Hematopoietic multipotent progenitor cell treated with erythropoietin and hydrocortisone succinate and interleukin-3 and kit ligand, for 4 days (in vitro differentiated cells): ENCODE measurements at regions not wholly inside any gene's neighbourhood (a gene's known extent, or its start where the extent isn't known, plus 50 kb on each side); places are given as distances from the start of the nearest gene placed in this dataset.
"Not testable (repeated sequence)": the region's sequence is repeated elsewhere in the genome, so short reads cannot be mapped to it uniquely, and the experiment has no call there.

ENCODE experiments used
- DNase-seq: peaks from one replicate; pipeline ENCODE4 v3.0.0-alpha.2; 2015

DNA sequence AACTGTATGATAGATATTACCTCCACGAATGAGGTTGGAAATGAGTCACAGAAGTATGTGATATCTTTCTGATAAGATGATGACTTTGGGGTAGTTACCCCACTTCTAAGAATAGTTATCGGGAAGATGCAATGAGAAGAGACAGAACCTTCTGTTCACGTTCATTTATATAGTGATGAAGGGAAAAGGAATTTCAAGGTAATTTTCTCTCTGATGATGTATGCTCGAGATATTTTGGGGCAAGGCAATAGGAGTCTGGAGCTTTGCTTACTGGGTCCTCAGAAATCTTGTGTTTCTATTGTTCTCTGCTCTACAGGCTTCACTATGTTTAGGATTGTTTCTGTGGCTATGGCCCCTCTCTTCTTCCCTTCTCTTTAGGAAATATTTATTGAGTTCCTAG, 1389.6 kb downstream of the CDH8 start:
- no peak for DNase-seq

DNA sequence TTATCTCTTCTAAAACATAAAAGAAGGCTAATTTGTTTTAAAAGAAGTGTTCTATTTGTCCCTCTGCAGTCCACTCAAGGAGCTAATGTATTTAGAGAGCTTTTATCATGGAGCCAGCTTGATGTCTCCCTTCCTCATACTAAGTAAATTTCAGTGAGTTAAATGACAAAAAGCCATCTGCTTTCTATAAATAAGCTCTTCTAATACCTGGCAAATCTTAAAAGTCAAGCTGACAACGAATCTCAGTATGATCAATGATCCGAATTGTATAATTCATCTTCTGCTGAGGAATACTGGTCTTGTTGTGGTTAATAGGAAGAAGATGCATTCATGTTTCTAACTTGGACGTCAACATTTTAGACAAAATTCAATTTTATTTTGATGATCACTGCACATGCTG, 1390.7 kb downstream of the CDH8 start:
- DNase-seq = no peak

DNA sequence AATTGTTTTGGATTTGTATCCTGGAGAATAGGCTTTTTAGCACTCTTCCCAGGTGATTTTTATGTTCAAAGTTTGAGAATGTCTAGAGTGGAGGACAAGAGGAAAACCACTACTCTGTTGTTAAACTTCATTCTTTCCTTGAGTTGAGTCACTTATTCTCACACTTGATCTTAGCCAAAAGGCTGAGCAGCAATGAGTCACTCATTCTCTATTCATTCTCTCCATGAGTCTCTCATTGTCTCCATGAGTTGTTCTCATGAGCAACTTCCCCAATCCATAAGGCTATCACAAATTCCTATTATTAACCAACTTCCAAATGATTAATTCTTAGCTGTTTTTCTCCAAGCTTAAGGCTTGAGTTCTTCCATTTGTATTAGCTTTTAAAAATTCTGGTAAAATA, 1393.3 kb downstream of the CDH8 start:
- DNase-seq = no peak

DNA sequence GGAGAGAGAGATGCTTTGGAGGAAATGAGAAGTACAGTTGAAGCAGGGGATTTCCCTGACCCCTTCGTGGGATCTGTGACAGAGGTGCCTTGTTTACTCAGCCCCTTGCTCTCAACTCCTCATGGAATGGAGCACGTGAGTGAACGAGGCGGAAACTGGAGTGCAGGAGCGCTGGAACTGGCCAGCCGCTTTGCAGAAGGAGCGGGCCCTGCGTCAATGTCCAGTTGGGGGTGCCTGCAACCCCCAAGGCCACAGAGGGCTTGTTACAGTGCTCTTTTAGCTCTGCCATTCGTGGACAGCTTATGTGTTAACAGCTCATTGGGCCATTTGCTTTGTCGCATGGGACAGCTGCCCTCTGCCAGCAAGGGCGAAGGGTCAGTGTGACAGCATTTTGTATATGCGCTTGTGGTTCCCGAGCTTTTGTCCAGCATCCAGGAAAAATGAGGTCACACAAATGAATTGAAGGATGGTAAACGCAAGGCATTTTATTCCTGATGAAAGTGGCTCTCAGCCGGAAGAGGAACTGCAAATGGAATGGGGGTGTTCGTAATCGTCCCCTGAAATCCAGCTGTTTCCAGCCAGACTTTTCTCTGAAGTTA, 1395.1 kb downstream of the CDH8 start:
- no peak for DNase-seq

DNA sequence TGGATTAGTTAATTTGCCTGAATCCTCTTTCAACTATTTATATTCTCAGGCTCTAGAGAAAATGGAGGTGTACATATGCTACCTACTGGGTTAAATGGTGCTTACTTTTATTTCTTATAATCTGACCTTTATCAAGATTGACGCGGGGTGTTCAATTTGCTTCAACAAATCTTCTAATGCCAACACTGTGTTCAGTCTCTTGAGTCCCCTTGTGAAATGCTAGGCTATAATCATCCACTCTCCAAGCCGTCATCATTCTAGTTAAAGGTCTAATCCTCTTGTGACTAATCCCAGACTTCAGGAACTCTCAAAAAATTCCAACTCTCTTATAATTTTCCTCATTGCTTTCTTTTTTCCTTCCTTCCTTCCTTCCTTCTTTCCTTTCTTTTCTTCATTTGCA, 1396.2 kb downstream of the CDH8 start:
- no peak for DNase-seq

DNA sequence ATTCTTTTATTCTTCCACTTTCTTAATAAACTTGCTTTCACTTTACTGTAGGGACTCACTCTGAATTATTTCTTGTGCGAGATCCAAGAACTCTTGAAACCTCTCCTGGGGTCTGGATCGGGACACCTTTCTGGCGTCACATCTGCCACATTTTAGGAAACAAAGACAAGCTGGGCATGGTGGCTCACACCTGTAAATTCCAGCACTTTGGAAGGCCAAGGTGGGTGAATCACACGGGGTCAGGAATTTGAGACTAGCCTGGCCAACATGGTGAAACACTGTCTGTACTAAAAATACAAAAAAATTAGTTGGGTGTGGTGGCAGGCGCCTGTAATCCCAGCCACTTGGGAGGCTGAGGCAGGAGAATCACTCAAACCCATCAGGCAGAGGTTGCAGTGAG, 1399.6 kb downstream of the CDH8 start:
- DNase-seq = not testable (repeated sequence)

DNA sequence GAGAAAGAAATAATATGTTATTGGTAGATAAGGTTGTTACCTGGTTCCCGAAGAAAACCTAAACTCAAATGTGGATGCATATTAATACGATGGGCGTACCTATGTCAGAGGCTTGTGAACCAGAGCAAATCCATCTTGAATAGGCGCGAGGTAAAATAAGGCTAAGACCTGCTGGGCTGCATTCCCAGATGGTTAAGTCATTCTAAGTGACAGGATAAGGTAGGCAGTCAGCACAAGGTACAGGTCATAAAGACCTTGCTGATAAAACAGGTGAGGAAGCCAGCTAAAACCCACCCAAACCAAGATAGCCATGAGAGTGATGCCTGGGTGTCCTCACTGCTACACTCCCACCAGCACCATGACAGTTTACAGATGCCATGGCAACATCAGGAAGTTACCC, 1400.1 kb downstream of the CDH8 start:
- DNase-seq = no peak

DNA sequence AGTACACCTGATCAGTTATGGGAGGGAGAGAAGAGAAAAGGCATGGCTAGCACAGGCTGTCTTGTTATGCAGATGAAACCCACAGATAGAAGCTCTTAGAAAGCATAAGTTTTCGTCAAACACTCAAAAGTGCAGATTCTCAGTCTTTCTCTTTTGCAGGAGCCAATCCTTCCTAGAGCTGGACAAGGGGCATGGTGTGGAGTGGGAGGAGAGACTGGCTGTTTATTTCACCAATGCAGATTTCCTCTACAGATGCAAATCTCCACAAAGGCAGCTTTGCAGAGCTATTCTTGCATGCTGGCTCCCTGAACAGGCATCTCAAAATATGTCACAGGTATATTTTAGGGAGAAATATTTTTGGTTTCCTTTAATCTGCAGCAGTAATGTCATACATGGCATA, 1400.7 kb downstream of the CDH8 start:
- no peak for DNase-seq

DNA sequence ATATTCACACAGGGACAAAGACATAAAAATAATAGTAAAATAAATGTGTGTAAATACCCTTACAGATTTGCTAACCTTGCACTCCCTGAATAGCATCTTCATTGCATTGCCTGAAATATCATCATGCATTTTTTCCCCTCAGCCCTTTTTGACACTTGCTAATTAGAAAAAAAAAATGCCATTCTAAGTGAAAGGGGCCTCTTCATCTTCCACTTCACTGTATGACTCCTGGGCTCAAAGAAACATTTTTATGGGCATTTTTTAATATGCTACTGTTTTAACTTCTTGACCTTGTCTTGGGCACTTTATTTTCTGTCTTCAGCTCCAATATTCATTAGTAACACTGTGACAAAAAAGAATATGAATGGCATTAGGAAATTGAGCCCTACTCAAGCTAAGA, 1424.4 kb downstream of the CDH8 start:
- DNase-seq = no peak

DNA sequence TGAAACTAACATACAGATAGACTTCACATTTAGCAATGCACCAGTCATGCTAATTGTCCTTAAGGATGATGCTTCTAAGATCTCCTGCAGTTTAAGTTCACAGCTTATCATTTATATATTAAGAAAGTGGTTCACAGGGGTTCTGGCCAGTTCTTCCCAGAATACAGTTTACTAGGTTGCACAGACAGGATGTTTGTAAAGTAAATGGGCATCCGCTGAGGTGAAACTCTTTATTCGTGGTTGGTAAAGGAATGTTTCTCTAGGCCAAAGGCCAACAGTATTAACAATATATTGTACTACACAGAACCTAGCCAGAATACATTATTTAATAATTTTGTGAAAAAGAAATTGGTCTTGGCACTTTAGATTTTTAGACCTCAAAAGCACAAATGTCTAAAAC, 1427.3 kb downstream of the CDH8 start:
- DNase-seq = no peak

DNA sequence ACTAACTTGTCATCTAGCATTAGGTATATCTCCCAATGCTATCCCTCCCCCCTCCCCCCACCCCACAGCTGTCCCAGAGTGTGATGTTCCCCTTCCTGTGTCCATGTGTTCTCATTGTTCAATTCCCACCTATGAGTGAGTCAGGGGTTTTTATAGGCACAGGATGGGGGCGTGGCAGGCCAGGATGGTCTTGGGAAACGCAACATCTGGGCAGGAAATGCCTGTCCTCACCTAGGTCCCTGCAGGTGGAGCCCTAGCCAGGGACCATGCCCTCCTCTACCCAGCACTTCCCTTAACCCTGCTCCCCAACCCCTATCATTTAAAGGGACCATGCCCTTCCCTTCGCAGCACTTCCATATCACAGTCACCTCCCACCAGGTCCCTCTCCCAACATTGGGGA, 1430.6 kb downstream of the CDH8 start:
- not testable (repeated sequence) for DNase-seq

DNA sequence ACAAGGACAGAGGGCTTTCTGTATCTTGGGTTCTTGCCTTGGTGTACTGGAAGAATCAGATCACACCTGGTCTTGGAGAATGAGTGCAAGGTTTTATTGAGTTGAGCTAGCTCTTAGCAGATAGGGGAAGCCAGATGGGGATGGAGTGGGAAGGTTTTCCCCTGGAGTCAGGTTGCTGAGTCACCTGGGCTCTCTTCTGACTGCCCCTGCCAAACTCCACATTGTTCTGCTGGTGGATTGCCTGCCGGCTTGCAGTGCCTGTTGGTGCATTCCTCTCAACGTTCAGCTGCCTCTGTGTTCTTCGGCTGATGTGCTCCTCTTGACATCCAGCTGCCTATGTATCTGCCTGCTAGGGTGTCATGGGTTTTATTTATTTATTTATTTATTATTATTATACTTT, 1431.1 kb downstream of the CDH8 start:
- DNase-seq = no peak

DNA sequence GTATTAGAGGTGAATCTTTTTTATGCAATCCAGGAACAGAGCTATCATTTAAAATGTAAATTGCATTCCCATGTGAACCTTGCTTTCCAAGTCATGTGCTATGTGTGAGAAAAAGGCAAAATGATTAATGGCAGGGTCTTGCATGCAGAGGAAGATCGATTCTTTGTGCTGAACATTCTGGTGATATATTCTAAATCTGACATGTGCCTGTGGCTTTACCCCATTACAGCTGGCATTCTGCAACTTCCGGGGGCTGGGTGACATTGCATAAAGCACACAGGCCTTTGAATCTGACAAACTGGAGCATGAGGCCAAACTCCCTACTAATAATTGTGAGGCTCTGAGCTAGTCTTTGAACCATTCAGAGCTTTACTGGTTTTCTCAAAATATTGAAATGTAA, 1449.7 kb downstream of the CDH8 start:
- DNase-seq = peak; percentile 1

DNA sequence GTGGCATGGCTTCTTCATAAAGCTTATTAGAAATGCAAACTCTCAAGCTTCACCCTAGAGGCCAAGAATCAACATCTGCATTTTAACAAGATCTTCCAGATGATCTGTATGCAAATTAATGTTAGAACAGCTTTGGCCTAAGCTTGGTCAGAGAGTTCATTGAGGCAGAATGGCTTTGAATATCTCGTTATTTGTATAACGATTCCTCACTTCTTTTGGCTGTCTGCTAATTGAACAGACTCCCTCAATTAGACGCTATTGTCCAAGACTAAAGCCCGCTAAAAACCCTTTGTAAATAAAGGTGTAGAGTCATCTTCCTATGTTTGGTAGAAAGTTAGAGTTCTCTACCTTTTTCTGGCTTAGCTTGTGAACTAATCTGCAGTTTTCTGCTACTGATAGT, 1453.7 kb downstream of the CDH8 start:
- DNase-seq = no peak

DNA sequence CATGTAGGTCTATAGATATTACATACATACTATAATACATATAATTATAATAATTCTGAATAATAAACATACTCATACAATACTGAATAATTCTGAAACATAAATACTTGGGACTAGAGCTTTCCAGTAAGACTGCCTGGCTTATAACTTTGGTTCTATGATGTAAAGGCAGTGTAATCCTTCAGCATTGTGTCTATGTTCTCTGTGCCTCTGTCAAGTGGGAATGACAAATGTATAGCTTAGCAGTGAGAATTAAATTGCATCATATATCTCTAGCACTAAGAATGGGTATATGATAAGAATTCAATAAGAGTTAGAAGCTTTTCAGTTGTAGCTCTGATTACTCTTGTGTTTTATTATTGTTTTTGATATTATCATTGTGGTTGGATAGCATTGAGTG, 1469.3 kb downstream of the CDH8 start:
- no peak for DNase-seq

DNA sequence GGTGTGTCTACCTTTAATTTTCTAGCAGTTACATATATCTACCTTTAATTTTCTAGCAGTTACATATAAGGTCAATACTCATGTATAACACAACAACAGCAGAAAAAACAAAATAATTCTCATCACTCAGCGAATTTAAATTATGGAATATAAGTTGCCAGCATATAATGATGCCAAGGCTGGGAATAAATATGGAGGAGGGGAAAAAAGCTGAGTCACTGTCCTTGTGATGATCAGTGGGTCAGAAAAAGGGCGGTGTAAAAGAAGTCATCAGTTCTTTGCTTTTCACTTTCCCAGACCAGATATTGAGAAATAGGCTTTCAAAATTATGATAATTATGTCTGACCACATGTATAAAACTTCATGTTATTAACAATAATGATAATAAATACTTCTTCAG, 1471.7 kb downstream of the CDH8 start:
- DNase-seq = no peak

DNA sequence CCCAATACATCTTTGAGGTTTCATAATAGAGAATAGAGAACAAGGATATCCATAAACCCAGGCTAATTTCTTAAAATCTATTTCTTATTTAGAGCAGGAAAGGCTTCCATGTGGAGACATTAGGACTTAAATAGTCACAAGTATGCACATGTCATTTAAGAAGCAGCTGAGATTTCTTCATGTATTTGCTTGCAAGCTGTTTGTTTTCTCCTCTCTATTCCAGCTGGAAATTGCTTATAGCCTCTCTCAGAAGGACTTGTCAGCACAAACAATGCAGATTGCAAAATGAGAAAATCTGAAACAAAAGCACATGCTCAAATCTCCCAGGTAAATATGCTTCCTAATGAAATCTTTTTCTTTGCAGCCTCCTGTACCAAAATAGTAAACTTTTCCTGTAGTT, 1473.1 kb downstream of the CDH8 start:
- no peak for DNase-seq

DNA sequence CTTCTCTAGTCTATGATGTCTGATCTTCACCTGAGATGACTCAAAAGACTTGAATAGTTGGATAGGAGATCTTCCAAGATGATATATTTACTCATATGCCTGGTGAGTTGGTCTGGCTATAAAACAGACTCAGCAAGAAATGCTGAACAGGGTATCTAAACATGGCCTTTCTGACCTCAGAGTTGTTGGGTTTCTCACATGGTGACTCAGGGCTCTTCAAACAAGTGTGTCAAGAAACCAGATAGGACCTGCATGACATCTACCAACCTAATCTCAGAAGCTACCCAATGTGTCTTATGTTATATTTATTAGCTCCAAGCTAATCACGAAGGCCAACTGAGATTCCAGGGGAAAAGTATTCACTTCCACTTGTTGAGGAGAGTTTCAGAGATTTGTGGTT, 1477.3 kb downstream of the CDH8 start:
- no peak for DNase-seq

DNA sequence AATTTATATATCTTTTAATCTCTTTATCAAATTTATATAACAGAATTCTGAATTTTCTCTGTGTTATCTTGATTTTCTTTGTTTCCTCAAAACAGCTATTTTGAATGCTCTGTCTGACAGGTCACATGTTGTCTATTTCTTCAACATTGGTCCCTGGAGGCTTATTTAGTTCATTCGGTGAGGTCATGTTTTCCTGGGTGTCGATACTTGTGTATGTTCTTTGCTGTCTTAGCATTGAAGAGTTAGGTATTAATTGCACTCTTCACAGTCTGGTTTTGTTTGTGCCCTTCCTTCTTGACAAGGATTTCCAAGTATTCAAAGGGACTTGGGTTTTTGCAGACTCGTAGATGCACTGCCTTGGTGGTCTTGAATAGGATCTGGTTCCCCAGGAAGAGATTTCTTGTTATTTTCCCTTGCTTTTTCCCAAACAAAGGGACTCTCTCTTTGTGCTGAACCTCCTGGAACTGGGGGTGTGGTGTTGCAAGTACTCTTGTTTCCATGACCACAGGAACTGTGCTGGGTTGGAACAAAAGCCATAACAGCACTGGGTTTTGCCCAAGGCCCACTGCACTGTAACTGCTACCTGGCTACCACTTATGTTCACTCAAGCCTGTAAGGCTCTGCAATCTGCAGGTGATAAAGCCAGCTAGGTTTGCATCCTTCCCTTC, 1483.0 kb downstream of the CDH8 start:
- DNase-seq = no peak

DNA sequence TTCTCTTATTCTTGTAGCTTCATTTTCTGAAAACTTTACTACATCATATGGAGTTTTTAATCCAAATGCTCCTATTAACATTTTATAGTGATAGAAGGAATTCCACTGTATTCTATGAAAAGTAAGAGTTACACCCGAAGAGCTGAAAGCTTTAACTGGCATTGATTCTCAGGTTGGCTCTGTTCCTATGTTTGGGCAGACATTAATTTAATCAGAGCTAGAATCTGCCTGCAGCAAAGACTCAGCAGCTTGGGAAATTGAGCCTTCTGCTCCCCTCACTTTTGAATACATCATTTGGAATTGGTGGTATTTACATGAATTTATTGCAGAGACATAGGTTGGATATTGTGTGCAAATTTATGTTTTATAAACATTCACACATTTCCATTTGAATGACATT, 1494.7 kb downstream of the CDH8 start:
- no peak for DNase-seq

DNA sequence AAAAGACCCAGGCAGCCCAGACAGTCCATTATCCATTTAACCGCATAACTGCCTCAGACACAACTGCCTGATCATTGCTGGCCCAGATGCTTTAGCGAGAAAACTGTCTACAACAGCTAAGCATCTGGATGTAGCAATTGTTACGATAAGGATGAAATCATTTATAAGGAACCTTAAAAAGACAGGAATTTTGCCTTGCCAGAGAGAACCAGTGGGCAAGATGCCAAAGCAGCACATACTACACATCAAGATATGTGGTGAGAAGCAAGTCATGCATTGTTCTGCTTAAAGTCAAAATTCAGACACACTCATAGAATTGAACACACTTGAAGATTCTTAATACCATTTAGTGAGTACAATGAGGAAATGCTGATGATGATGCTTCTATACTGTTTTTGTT, 1525.3 kb downstream of the CDH8 start:
- DNase-seq = no peak

DNA sequence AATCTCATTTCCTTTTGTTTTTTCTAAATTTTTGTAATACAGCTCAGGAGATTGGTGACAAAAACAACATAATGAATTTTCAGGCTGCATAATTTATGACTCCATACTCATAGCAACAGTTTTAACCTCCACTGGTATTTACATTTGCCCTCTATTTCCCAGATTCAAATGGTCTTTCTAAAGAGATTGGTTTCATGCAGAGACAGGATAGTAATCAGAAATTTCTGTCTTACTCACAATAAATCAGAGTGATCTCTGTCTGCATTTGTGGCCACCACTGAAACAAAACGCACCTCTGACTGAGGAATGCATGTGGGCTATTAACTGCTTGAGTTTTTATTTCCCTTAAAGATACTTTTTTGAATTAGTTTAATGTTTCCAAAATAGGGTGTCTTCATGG, 1526.0 kb downstream of the CDH8 start:
- no peak for DNase-seq

DNA sequence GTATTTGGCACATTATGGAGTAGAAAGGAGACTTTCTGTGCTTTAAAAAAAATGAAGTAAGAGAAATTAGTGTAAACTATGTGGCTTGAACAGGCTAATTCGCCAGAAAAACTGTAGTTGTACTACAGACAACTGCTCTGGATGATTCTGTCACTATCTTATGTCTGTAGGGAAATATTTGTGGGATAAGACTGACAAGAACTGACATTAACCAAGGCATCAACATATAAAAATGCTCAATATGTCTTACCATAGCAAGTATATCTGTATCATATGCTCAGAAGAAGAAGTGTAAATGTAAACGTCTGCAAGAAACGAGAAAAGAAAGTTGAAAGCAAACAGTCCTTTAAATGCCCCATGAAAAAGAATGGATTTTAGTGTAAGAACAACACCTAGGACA, 1545.0 kb downstream of the CDH8 start:
- no peak for DNase-seq

DNA sequence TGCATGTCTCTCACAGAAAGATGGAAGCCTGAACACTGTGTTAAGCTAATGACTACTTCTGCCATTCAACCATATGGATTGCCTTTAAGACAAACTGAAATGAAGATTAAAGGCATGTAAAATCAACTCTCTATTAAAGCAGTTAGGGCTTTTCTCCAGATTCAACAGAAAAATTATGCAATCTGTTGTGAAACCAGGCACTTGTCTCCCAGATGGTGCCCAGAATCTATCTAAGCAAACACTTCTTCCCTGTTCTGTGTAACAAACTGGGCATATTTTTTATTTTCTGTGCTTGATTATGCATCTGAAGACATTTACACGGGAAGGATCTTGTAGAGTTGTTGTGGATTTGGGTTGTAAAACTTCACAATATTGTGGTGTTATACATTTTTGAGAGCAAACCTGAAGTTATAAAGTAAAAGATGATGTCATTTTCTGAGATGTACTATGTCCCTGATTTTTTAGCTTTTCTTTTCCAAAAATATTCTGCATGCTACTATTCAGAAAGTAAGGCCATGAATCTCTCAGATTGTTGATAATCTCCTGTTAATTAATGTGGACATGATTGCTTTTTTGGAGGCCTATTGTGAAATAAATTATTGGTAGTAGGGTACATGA, 1550.3 kb downstream of the CDH8 start:
- no peak for DNase-seq

DNA sequence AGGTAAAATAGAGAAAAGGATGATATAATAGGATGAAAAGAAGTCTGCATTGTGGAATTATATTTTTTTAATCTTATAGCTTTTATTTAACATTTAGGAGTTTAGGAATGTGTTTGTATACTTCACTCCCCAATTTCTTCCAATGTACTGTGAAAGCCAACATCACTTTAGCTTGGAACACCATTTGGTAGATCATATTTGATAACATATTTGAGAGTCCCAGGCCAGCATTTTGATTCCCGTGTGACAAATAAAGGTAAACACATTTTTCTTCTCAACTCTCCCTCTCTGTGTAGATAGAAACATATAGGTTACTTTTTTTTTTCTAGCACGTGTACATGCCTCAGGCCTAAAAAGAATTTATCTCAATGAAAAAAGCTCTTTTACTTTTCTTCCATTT, 1551.3 kb downstream of the CDH8 start:
- no peak for DNase-seq
